PC-3 (cell line): ENCODE measurements at regions not wholly inside any gene's neighbourhood (a gene's known extent, or its start where the extent isn't known, plus 50 kb on each side); places are given as distances from the start of the nearest gene placed in this dataset.

ENCODE experiments used
- EZH2 ChIP-seq: fragments of 300-600 bp; sonication (generic); IDR thresholded peaks from one replicate; pipeline ENCODE4 v1.6.1; 2017; ENCODE audit warnings: antibody characterized with exemption, mild to moderate bottlenecking, low read length; ENCODE audit not compliant: unreplicated experiment
- EZH2phosphoT487 ChIP-seq: fragments of 300-600 bp; sonication (generic); IDR thresholded peaks from 2 replicates; pipeline ENCODE4 v1.6.1; 2018; ENCODE audit warnings: mild to moderate bottlenecking, antibody characterized with exemption, low read length, borderline replicate concordance
- TF ChIP-seq, protein P1 (sequence below): fragments of 300-600 bp; sonication (generic); conservative IDR thresholded peaks from 2 replicates; pipeline ENCODE4 v1.5.1; 2017; ENCODE audit warnings: antibody characterized with exemption, low read depth, mild to moderate bottlenecking, low read length

DNA sequence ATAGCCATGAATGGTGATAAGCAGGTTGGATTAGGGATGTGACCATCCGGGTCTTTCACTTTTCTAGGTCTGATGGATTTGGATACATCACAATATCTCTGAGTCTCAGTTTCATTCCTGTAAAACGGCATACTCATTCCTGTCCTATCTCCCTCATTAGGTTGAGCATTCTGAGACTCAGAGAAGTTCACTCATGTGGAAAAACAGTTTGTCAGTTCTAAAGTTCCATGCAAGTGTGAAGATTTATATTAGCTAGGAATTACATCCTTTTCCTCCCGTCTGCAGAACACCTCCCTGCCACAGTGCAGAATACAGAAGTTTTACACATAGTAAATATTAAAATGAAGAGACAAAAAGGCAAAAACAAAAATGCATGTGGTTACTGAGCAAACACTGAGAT is 94.2 kb upstream of the SLC25A13 start:
- TF ChIP-seq, protein P1, sequence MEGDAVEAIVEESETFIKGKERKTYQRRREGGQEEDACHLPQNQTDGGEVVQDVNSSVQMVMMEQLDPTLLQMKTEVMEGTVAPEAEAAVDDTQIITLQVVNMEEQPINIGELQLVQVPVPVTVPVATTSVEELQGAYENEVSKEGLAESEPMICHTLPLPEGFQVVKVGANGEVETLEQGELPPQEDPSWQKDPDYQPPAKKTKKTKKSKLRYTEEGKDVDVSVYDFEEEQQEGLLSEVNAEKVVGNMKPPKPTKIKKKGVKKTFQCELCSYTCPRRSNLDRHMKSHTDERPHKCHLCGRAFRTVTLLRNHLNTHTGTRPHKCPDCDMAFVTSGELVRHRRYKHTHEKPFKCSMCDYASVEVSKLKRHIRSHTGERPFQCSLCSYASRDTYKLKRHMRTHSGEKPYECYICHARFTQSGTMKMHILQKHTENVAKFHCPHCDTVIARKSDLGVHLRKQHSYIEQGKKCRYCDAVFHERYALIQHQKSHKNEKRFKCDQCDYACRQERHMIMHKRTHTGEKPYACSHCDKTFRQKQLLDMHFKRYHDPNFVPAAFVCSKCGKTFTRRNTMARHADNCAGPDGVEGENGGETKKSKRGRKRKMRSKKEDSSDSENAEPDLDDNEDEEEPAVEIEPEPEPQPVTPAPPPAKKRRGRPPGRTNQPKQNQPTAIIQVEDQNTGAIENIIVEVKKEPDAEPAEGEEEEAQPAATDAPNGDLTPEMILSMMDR = no peak
- TF ChIP-seq EZH2 (no peak), EZH2phosphoT487 (no peak)
